SH-SY5Y (cell line): ENCODE measurements at regions not wholly inside any gene's neighbourhood (a gene's known extent, or its start where the extent isn't known, plus 50 kb on each side); places are given as distances from the start of the nearest gene placed in this dataset.

ENCODE experiments used
- GATA2 ChIP-seq: IDR thresholded peaks from 2 replicates; pipeline ENCODE4 v1.6.1; 2011; ENCODE audit warnings: mild to moderate bottlenecking, low read depth, low read length
- GATA3 ChIP-seq: IDR thresholded peaks from 2 replicates; pipeline ENCODE4 v1.6.1; 2011; ENCODE audit warnings: low read depth, mild to moderate bottlenecking, low read length, moderate library complexity

- no peak for TF ChIP-seq GATA2
- no peak for TF ChIP-seq GATA3
Measured at GRCh38 chr10:129134371-129134770, 332.7 kb upstream of the MGMT start.
